ENCODE measurements at regions not wholly inside any gene's neighbourhood (a gene's known extent, or its start where the extent isn't known, plus 50 kb on each side); places are given as distances from the start of the nearest gene placed in this dataset.

DNA sequence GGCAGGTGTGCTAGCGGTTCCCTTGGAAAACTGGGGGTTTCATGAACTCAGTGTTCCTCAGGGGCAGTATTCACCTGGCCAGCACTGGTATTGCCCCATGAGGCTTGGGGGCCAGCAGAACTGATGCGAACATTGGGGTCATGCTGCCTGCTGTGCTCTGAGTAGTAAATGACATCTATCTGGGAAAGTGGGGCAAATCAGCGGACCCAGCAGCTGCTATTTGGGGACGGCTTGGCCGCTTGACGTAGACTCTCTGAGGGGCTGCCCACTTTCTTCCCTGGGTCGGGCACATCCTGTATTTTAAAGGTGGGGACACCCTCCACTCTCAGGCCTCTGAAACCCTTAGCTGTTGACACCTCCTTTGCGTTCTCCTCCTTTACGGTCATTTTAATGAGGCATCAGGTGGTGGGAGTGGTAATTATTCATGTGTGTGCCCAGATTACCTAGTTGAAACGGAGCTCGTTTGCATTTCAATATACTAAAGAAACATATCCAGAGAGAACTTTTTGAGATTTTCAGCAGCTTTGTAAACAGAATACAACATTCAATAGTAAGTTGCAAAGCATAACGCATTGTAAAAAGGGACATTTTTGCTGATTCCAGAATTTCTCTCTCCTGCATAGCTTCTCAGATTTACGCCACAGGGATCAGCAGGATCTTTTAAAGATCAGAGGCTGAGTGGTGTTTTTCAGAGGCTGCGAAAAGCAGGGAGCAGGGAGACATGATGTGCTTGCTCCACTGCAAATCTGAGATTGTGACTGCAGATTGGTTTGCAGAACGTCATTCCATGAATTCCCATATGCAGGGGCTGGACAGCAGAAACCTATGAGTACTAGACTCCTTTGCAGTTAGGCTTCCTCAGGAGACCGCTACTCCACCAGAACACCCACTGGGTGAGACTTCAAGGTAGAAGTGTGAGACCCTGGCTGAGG lies 56.8 kb upstream of the ZFR start:
- no peak for DNase-seq

GRCh38 chr5:32500181-32500580 lies 55.6 kb upstream of the ZFR start:
- DNase-seq, result no peak

GRCh38 chr5:32499261-32499660 lies 54.7 kb upstream of the ZFR start:
- DNase-seq, result no peak

GRCh38 chr5:32498484-32498883 lies 53.9 kb upstream of the ZFR start:
- no peak for DNase-seq

DNA sequence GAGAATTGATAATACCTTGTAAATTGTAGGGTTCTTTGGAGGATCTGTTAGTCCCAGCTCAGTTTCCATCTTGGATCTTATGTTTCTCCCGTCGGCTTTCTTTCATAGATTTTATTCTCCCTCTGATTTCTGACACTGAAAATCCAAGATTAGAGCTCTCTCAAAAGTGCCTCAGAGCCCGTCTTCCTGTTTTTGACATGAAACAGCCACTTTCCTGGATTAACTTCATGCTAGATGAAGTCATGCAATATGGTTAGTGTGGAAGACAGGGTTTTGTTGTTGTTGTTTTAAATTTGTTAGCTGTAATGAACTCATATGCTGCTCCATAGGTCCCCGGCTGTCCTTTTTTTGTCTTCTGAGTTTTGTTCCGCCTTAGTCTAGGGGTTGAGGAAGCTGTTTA lies 51.6 kb upstream of the ZFR start:
- DNase-seq, result no peak

GRCh38 chr5:32494827-32495226 lies 50.3 kb upstream of the ZFR start:
- DNase-seq, result no peak

Data from NCI-H2029 (cell line).